ENCODE measurements at regions not wholly inside any gene's neighbourhood (a gene's known extent, or its start where the extent isn't known, plus 50 kb on each side); places are given as distances from the start of the nearest gene placed in this dataset.

DNA sequence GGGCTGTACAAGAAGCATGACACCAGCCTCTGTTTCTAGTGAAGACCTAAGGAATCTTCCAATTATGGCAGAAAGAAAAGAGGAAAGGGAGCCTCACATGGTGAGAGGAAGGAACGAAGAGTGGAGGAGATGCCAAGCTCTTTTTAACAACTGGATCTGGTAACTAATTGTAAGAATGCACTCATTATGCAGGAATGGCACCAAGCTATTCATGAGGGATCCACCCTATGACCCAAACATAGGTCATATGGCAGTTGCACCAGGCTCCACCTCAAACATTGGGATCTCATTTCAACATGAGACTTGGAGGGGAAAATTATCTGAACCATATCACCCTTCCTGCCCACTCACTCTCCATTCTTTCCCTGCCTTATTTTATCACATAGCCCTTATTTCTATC lies 496.0 kb upstream of the SPTLC3 start (continued):
- TF ChIP-seq YY1 (IDR thresholded peaks at IDR 0.05) (no peak), TAF1 (conservative IDR thresholded peaks at IDR 0.05) (no peak), SP1 (IDR thresholded peaks at IDR 0.05) (no peak), GABPA (IDR thresholded peaks at IDR 0.05 in 1 of 2, conservative IDR thresholded peaks at IDR 0.05 in 1 of 2) (no peak), EGR1 (IDR thresholded peaks at IDR 0.05; ENCODE audit: low read depth in 2 of 2) (no peak)

DNA sequence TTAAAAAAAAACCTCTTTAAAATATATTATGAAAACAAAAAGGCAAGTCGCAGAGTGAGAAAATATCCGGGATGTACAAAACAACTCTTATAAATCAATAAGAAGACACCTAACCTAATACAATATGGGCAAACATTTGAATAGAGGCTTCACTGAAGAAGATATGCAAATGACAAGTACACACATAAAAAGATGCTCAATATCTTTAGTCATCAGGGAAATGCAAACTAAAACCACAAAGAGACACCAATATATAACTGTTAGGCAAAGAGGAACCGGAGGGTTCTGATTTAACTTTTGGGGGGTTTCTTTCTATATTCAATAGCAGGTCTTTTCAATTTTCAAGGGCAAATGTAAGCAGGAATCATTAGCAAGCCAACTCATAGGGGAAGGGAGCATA lies 480.7 kb upstream of the SPTLC3 start:
- Histone ChIP-seq H3K4me3 (ENCODE audit: low read depth in 1 of 3, low read length in 3 of 3) (no peak overlapping the region), H3K4me1 (ENCODE audit: control insufficient read depth in 4 of 4, insufficient read depth in 4 of 4, low read length in 3 of 4) (no peaks in the 10 kb centered on the region), H3K9me3 (ENCODE audit: control insufficient read depth in 4 of 4, low read length in 3 of 4) (no peaks in the 10 kb centered on the region), H3K36me3 (ENCODE audit: control insufficient read depth in 4 of 4, insufficient read depth in 3 of 4, low read depth in 1 of 4, low read length in 3 of 4) (no peaks in the 10 kb centered on the region), H3K27me3 (ENCODE audit: control insufficient read depth in 4 of 4, insufficient read depth in 4 of 4, low read length in 3 of 4) (peaks cover 0 to 4% (median 1%) of the 10 kb centered on the region in 4 donors), H3K9ac (ENCODE audit: low read depth in 1 of 2, low read length in 2 of 2) (no peak overlapping the region), H3K27ac (ENCODE audit: low read depth in 1 of 2, low read length in 2 of 2) (no peak overlapping the region)
- TF ChIP-seq TAF1 (conservative IDR thresholded peaks at IDR 0.05) = no peak
- no peak for TF ChIP-seq GABPA (IDR thresholded peaks at IDR 0.05 in 1 of 2, conservative IDR thresholded peaks at IDR 0.05 in 1 of 2)
- TF ChIP-seq NR2F2 (IDR thresholded peaks at IDR 0.05) = no peak
- TF ChIP-seq SP1 (IDR thresholded peaks at IDR 0.05) = no peak
- TF ChIP-seq, protein P1, sequence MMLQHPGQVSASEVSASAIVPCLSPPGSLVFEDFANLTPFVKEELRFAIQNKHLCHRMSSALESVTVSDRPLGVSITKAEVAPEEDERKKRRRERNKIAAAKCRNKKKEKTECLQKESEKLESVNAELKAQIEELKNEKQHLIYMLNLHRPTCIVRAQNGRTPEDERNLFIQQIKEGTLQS (IDR thresholded peaks at IDR 0.05) = no peak
- no peak for TF ChIP-seq JUND (IDR thresholded peaks at IDR 0.05)
- no peak for TF ChIP-seq HNF4G (IDR thresholded peaks at IDR 0.05)
- TF ChIP-seq EGR1 (IDR thresholded peaks at IDR 0.05; ENCODE audit: low read depth in 2 of 2) = no peak
- 76% methylated on average over 3 of the region's 3 CpGs for WGBS
- no peak for DNase-seq (ENCODE audit: low spot score)

DNA sequence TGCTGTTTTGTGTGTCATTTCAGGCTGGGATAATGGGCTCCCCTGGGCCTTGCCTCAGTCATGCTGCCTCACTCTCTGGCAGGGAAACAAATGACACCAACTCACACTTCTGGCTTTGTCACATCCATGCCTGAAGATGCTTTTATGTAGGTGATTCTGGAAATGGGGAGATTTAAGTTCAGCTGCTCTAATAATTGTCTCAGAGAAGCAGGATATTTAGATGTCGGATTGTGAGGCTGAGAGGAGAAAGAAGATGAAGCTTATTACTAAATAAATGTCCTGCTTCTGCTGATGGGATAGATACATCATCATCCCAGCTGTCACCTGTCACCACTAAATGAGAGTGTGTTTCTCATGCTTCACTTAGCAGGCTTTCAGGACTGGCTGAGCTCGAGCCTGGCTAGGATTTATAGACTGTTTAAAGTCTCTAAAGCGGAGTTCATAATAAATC lies 480.2 kb upstream of the SPTLC3 start:
- no peak for DNase-seq (ENCODE audit: low spot score)
- TF ChIP-seq HNF4G (IDR thresholded peaks at IDR 0.05) (no peak), SP1 (IDR thresholded peaks at IDR 0.05) (no peak), FOXA1 (IDR thresholded peaks at IDR 0.05) (no peak), NR2F2 (IDR thresholded peaks at IDR 0.05) (no peak), TAF1 (conservative IDR thresholded peaks at IDR 0.05) (no peak)
- TF ChIP-seq, protein P1 (IDR thresholded peaks at IDR 0.05) = no peak
- TF ChIP-seq, protein P2, sequence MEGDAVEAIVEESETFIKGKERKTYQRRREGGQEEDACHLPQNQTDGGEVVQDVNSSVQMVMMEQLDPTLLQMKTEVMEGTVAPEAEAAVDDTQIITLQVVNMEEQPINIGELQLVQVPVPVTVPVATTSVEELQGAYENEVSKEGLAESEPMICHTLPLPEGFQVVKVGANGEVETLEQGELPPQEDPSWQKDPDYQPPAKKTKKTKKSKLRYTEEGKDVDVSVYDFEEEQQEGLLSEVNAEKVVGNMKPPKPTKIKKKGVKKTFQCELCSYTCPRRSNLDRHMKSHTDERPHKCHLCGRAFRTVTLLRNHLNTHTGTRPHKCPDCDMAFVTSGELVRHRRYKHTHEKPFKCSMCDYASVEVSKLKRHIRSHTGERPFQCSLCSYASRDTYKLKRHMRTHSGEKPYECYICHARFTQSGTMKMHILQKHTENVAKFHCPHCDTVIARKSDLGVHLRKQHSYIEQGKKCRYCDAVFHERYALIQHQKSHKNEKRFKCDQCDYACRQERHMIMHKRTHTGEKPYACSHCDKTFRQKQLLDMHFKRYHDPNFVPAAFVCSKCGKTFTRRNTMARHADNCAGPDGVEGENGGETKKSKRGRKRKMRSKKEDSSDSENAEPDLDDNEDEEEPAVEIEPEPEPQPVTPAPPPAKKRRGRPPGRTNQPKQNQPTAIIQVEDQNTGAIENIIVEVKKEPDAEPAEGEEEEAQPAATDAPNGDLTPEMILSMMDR (IDR thresholded peaks at IDR 0.05; ENCODE audit: low read depth, low read length, missing input control) = no peak
- no peaks in the 10 kb centered on the region for H3K9me3 ChIP-seq (ENCODE audit: control insufficient read depth in 4 of 4, low read length in 3 of 4)

DNA sequence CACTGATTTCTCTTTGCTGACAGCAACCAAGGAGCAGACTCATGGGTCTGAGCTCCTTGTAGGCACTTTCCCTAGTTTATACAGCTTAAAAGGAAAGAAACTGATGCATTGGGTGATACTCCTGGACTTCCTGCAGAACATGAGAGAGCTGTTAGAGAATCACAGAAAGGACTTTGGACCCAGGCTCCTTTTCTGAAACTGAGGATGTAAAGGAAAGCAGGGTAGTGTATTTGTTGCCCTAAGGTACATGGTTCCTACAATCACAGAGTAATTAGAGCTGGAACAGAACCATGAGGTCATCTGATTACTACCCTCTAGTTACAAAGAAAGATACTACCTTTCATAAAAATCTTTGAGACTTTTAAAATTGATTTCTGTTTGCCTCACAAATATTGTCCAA lies 477.1 kb upstream of the SPTLC3 start:
- Histone ChIP-seq H3K4me1 (ENCODE audit: control insufficient read depth in 4 of 4, insufficient read depth in 4 of 4, low read length in 3 of 4) (no peaks in the 10 kb centered on the region), H3K36me3 (ENCODE audit: control insufficient read depth in 4 of 4, insufficient read depth in 3 of 4, low read depth in 1 of 4, low read length in 3 of 4) (no peaks in the 10 kb centered on the region), H3K9ac (ENCODE audit: low read depth in 1 of 2, low read length in 2 of 2) (no peak overlapping the region), H3K9me3 (ENCODE audit: control insufficient read depth in 4 of 4, low read length in 3 of 4) (no peaks in the 10 kb centered on the region), H3K27ac (ENCODE audit: low read depth in 1 of 2, low read length in 2 of 2) (no peak overlapping the region), H3K4me3 (ENCODE audit: low read depth in 1 of 3, low read length in 3 of 3) (no peak overlapping the region), H3K27me3 (ENCODE audit: control insufficient read depth in 4 of 4, insufficient read depth in 4 of 4, low read length in 3 of 4) (peaks cover 0 to 4% (median 1%) of the 10 kb centered on the region in 4 donors)
- no peak for DNase-seq (ENCODE audit: low spot score)
- no peak for TF ChIP-seq SP1 (IDR thresholded peaks at IDR 0.05)
- TF ChIP-seq, protein P1 (IDR thresholded peaks at IDR 0.05) = no peak
- no peak for TF ChIP-seq FOXA1 (IDR thresholded peaks at IDR 0.05)
- TF ChIP-seq, protein P3, sequence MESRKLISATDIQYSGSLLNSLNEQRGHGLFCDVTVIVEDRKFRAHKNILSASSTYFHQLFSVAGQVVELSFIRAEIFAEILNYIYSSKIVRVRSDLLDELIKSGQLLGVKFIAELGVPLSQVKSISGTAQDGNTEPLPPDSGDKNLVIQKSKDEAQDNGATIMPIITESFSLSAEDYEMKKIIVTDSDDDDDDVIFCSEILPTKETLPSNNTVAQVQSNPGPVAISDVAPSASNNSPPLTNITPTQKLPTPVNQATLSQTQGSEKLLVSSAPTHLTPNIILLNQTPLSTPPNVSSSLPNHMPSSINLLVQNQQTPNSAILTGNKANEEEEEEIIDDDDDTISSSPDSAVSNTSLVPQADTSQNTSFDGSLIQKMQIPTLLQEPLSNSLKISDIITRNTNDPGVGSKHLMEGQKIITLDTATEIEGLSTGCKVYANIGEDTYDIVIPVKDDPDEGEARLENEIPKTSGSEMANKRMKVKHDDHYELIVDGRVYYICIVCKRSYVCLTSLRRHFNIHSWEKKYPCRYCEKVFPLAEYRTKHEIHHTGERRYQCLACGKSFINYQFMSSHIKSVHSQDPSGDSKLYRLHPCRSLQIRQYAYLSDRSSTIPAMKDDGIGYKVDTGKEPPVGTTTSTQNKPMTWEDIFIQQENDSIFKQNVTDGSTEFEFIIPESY (IDR thresholded peaks at IDR 0.05) = no peak
- no peak for TF ChIP-seq JUND (IDR thresholded peaks at IDR 0.05)
- TF ChIP-seq HNF4A (conservative IDR thresholded peaks at IDR 0.05) = no peak
- no peak for TF ChIP-seq RAD21 (IDR thresholded peaks at IDR 0.05)
- TF ChIP-seq RXRA (IDR thresholded peaks at IDR 0.05) = no peak
- no peak for TF ChIP-seq FOXA2 (IDR thresholded peaks at IDR 0.05)
- TF ChIP-seq, protein P4, sequence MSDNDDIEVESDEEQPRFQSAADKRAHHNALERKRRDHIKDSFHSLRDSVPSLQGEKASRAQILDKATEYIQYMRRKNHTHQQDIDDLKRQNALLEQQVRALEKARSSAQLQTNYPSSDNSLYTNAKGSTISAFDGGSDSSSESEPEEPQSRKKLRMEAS (IDR thresholded peaks at IDR 0.05) = no peak
- TF ChIP-seq YY1 (IDR thresholded peaks at IDR 0.05) = no peak
- no peak for TF ChIP-seq GABPA (IDR thresholded peaks at IDR 0.05 in 1 of 2, conservative IDR thresholded peaks at IDR 0.05 in 1 of 2)
- TF ChIP-seq, protein P2 (IDR thresholded peaks at IDR 0.05; ENCODE audit: low read depth, low read length, missing input control) = no peak

More for the DNA sequence above, 480.2 kb upstream of the SPTLC3 start:
- Histone ChIP-seq H3K36me3 (ENCODE audit: control insufficient read depth in 4 of 4, insufficient read depth in 3 of 4, low read depth in 1 of 4, low read length in 3 of 4) (no peaks in the 10 kb centered on the region), H3K27me3 (ENCODE audit: control insufficient read depth in 4 of 4, insufficient read depth in 4 of 4, low read length in 3 of 4) (peaks cover 0 to 4% (median 1%) of the 10 kb centered on the region in 4 donors), H3K27ac (ENCODE audit: low read depth in 1 of 2, low read length in 2 of 2) (no peak overlapping the region), H3K4me1 (ENCODE audit: control insufficient read depth in 4 of 4, insufficient read depth in 4 of 4, low read length in 3 of 4) (no peaks in the 10 kb centered on the region), H3K4me3 (ENCODE audit: low read depth in 1 of 3, low read length in 3 of 3) (no peak overlapping the region), H3K9ac (ENCODE audit: low read depth in 1 of 2, low read length in 2 of 2) (no peak overlapping the region)
- 45% methylated on average over 3 of the region's 3 CpGs for WGBS
